ENCODE measurements at regions not wholly inside any gene's neighbourhood (a gene's known extent, or its start where the extent isn't known, plus 50 kb on each side); places are given as distances from the start of the nearest gene placed in this dataset.

GRCh38 chr2:236887531-236887930, 198.2 kb upstream of the COPS8 start:
- no peaks in the 10 kb centered on the region for H3K36me3 ChIP-seq (ENCODE audit: insufficient read depth, low read length)
- H3K79me2 ChIP-seq (ENCODE audit: insufficient read depth, low read length) = no peaks in the 10 kb centered on the region
- H4K20me1 ChIP-seq (ENCODE audit: insufficient read depth, low read length) = no peaks in the 10 kb centered on the region
- no peaks in the 10 kb centered on the region for H3K9me3 ChIP-seq (ENCODE audit: low read depth, low read length)
- no peak overlapping the region for H3K4me3 ChIP-seq (ENCODE audit: insufficient read depth, low read length)
- peak; percentile 81 for DNase-seq (ENCODE audit: insufficient read length, low spot score, missing footprints)
- no peaks in the 10 kb centered on the region for H3K27me3 ChIP-seq (ENCODE audit: insufficient read depth, low read length)
- H3K4me1 ChIP-seq (ENCODE audit: insufficient read depth, low read length) = peaks cover 5% of the 10 kb centered on the region
- peak overlapping the region; percentile 57 for H3K27ac ChIP-seq (ENCODE audit: low read depth, low read length)
- H3K4me2 ChIP-seq (ENCODE audit: insufficient read depth, low read length) = peak overlapping the region; percentile 35
- TF ChIP-seq CTCF (IDR thresholded peaks at IDR 0.05; ENCODE audit: extremely low read depth, low read depth, low read length) = no peak
- peak overlapping the region; percentile 40 for H2AFZ ChIP-seq (ENCODE audit: low read length)

GRCh38 chr2:236887953-236888793, 197.5 kb upstream of the COPS8 start:
- H3K27me3 ChIP-seq (ENCODE audit: insufficient read depth, low read length) = no peaks in the 10 kb centered on the region
- H3K4me3 ChIP-seq (ENCODE audit: insufficient read depth, low read length) = no peak overlapping the region
- H3K4me2 ChIP-seq (ENCODE audit: insufficient read depth, low read length) = peak overlapping the region; percentile 35
- peaks cover 5% of the 10 kb centered on the region for H3K4me1 ChIP-seq (ENCODE audit: insufficient read depth, low read length)
- peak overlapping the region; percentile 57 for H3K27ac ChIP-seq (ENCODE audit: low read depth, low read length)
- no peak for TF ChIP-seq CTCF (IDR thresholded peaks at IDR 0.05; ENCODE audit: extremely low read depth, low read depth, low read length)
- no peak for DNase-seq (ENCODE audit: insufficient read length, low spot score, missing footprints)
- H3K79me2 ChIP-seq (ENCODE audit: insufficient read depth, low read length) = no peaks in the 10 kb centered on the region
- H3K9me3 ChIP-seq (ENCODE audit: low read depth, low read length) = no peaks in the 10 kb centered on the region
- H4K20me1 ChIP-seq (ENCODE audit: insufficient read depth, low read length) = no peaks in the 10 kb centered on the region
- H3K36me3 ChIP-seq (ENCODE audit: insufficient read depth, low read length) = no peaks in the 10 kb centered on the region
- peak overlapping the region; percentile 40 for H2AFZ ChIP-seq (ENCODE audit: low read length)

GRCh38 chr2:236888794-236889780, 196.6 kb upstream of the COPS8 start:
- no peak overlapping the region for H2AFZ ChIP-seq (ENCODE audit: low read length)

More at GRCh38 chr2:236888794-236889780, 196.6 kb upstream of the COPS8 start:
- H3K36me3 ChIP-seq (ENCODE audit: insufficient read depth, low read length) = no peaks in the 10 kb centered on the region
- H3K4me3 ChIP-seq (ENCODE audit: insufficient read depth, low read length) = no peak overlapping the region
- TF ChIP-seq CTCF (IDR thresholded peaks at IDR 0.05; ENCODE audit: extremely low read depth, low read depth, low read length) = no peak
- no peak overlapping the region for H3K27ac ChIP-seq (ENCODE audit: low read depth, low read length)
- no peaks in the 10 kb centered on the region for H3K79me2 ChIP-seq (ENCODE audit: insufficient read depth, low read length)
- H4K20me1 ChIP-seq (ENCODE audit: insufficient read depth, low read length) = no peaks in the 10 kb centered on the region
- no peaks in the 10 kb centered on the region for H3K9me3 ChIP-seq (ENCODE audit: low read depth, low read length)
- no peak overlapping the region for H3K4me2 ChIP-seq (ENCODE audit: insufficient read depth, low read length)
- H3K27me3 ChIP-seq (ENCODE audit: insufficient read depth, low read length) = no peaks in the 10 kb centered on the region
- peak; percentile 58 for DNase-seq (ENCODE audit: insufficient read length, low spot score, missing footprints)
- H3K4me1 ChIP-seq (ENCODE audit: insufficient read depth, low read length) = peaks cover 5% of the 10 kb centered on the region
